Esophagus squamous epithelium (tissue), 4 donors: ENCODE measurements at regions not wholly inside any gene's neighbourhood (a gene's known extent, or its start where the extent isn't known, plus 50 kb on each side); places are given as distances from the start of the nearest gene placed in this dataset.

Experiments used
- POLR2A ChIP-seq, 4 donors: fragments of 450-650 bp; IDR thresholded peaks; one replicate each; pipeline ENCODE4 v1.6.1; 2017; ENCODE audit warnings: antibody characterized with exemption in 4 of 4, mild to moderate bottlenecking in 4 of 4, moderate library complexity in 3 of 4
- TF ChIP-seq, protein P1 (sequence below), 6 experiments: fragments of 450-650 bp in 4 of 6; fragments of 200-600 bp in 2 of 6; sonication (generic) in 2 of 6; IDR thresholded peaks; one replicate each; pipeline ENCODE4 v1.5.1; 2016 to 2019; ENCODE audit warnings: antibody characterized with exemption in 6 of 6, mild to moderate bottlenecking in 4 of 6, moderate library complexity in 4 of 6

- TF ChIP-seq, protein P1, sequence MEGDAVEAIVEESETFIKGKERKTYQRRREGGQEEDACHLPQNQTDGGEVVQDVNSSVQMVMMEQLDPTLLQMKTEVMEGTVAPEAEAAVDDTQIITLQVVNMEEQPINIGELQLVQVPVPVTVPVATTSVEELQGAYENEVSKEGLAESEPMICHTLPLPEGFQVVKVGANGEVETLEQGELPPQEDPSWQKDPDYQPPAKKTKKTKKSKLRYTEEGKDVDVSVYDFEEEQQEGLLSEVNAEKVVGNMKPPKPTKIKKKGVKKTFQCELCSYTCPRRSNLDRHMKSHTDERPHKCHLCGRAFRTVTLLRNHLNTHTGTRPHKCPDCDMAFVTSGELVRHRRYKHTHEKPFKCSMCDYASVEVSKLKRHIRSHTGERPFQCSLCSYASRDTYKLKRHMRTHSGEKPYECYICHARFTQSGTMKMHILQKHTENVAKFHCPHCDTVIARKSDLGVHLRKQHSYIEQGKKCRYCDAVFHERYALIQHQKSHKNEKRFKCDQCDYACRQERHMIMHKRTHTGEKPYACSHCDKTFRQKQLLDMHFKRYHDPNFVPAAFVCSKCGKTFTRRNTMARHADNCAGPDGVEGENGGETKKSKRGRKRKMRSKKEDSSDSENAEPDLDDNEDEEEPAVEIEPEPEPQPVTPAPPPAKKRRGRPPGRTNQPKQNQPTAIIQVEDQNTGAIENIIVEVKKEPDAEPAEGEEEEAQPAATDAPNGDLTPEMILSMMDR (IDR thresholded peaks at IDR 0.05), result peak in 4 of 6 experiments; percentile 12 to 68 (median 38)
- TF ChIP-seq POLR2A (IDR thresholded peaks at IDR 0.05), result no peak
Measured at GRCh38 chr11:69950120-69950519, 128.0 kb upstream of the ANO1 start.
